Endothelial cell (in vitro differentiated cells): ENCODE measurements at regions not wholly inside any gene's neighbourhood (a gene's known extent, or its start where the extent isn't known, plus 50 kb on each side); places are given as distances from the start of the nearest gene placed in this dataset.

Experiments
- DNase-seq: peaks from one replicate; pipeline ENCODE4 v3.0.0; 2021; ENCODE audit warnings: low spot score
- H3K27ac Mint-ChIP-seq: one replicate; pipeline ENCODE4 v1.8.0; 2021; ENCODE audit warnings: mixed read lengths, inconsistent platforms; ENCODE audit not compliant: unreplicated experiment
- H3K27me3 Mint-ChIP-seq: one replicate; pipeline ENCODE4 v1.8.0; 2021; ENCODE audit warnings: mild to moderate bottlenecking, moderate library complexity, mixed read lengths, inconsistent platforms; ENCODE audit not compliant: unreplicated experiment
- H3K36me3 Mint-ChIP-seq: one replicate; pipeline ENCODE4 v1.8.0; 2021; ENCODE audit warnings: mild to moderate bottlenecking, low read depth, mixed read lengths, inconsistent platforms; ENCODE audit not compliant: unreplicated experiment
- H3K4me1 Mint-ChIP-seq: one replicate; pipeline ENCODE4 v1.8.0; 2021; ENCODE audit warnings: mild to moderate bottlenecking, mixed read lengths, inconsistent platforms; ENCODE audit not compliant: unreplicated experiment
- H3K4me3 Mint-ChIP-seq: one replicate; pipeline ENCODE4 v1.8.0; 2021; ENCODE audit warnings: mild to moderate bottlenecking, mixed read lengths, inconsistent platforms; ENCODE audit not compliant: unreplicated experiment
- H3K9me3 Mint-ChIP-seq: one replicate; pipeline ENCODE4 v1.8.0; 2021; ENCODE audit warnings: mixed read lengths, inconsistent platforms; ENCODE audit not compliant: unreplicated experiment
- CTCF ChIP-seq: fragments of 200-600 bp; sonication (generic); IDR thresholded peaks from one replicate; pipeline ENCODE4 v1.5.0; 2021; ENCODE audit warnings: antibody characterized with exemption; ENCODE audit not compliant: unreplicated experiment

GRCh38 chr18:66757946-66758345 lies 154.1 kb upstream of the CDH19 start:
- no peak for TF ChIP-seq CTCF

GRCh38 chr18:66754335-66754734 lies 150.4 kb upstream of the CDH19 start:
- no peaks in the 10 kb centered on the region for H3K27me3 Mint-ChIP-seq
- H3K36me3 Mint-ChIP-seq, result no peaks in the 10 kb centered on the region
- no peak overlapping the region for H3K27ac Mint-ChIP-seq
- DNase-seq, result no peak
- no peak for TF ChIP-seq CTCF
- H3K9me3 Mint-ChIP-seq, result no peaks in the 10 kb centered on the region
- no peak overlapping the region for H3K4me3 Mint-ChIP-seq
- H3K4me1 Mint-ChIP-seq, result no peaks in the 10 kb centered on the region

More at GRCh38 chr18:66757946-66758345, 154.1 kb upstream of the CDH19 start:
- Mint-ChIP-seq H3K27ac (no peak overlapping the region), H3K4me3 (no peak overlapping the region), H3K9me3 (no peaks in the 10 kb centered on the region), H3K36me3 (no peaks in the 10 kb centered on the region), H3K27me3 (no peaks in the 10 kb centered on the region), H3K4me1 (no peaks in the 10 kb centered on the region)
- no peak for DNase-seq

DNA sequence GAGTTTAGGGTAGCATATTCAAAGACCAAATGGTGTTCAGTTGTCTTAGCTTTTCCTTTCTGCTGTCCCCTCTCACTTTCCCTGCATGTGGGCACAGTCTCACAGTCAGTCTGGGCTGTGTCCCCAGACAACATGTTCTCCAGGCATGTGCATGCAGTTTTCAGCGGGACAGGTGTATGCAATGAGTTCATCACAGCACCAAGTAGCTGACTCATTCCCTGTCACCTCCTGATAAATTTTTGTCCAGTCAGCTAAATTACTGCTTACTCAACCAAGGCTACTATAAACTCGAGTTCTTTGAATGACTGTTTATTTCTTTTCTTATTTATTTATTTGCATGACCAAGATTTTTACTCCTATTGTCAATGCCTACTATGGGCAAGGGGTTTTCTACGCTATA lies 148.8 kb upstream of the CDH19 start:
- TF ChIP-seq CTCF, result no peak
- Mint-ChIP-seq H3K27me3 (no peaks in the 10 kb centered on the region), H3K27ac (no peak overlapping the region), H3K4me3 (no peak overlapping the region), H3K36me3 (no peaks in the 10 kb centered on the region), H3K4me1 (no peaks in the 10 kb centered on the region), H3K9me3 (no peaks in the 10 kb centered on the region)
- DNase-seq, result no peak

- Mint-ChIP-seq H3K4me1 (no peaks in the 10 kb centered on the region), H3K9me3 (no peaks in the 10 kb centered on the region), H3K27ac (no peak overlapping the region), H3K36me3 (no peaks in the 10 kb centered on the region), H3K27me3 (no peaks in the 10 kb centered on the region), H3K4me3 (no peak overlapping the region)
- no peak for TF ChIP-seq CTCF
- DNase-seq, result no peak
Observed at GRCh38 chr18:66749481-66750035, 145.7 kb upstream of the CDH19 start.

DNA sequence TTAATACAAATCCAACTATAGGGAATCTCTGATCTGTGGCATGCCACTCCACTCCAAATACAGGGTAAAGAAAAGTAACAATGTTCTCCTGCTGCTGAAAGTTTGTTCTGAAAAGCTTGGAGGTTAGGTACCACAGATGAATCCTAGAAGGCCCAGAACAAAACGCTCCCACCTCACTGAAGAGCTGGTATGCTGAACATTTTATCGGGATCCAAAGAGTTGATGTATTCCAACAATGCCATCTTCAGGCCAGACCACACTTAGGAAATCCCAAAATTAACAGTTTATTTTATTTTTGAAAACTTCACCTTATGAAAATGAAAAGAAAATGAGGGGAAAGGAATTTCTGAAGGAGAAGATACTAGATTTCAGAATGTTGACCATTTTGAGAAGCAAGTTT lies 145.1 kb upstream of the CDH19 start:
- no peak for DNase-seq

More for the DNA sequence above, 145.1 kb upstream of the CDH19 start:
- Mint-ChIP-seq H3K4me1 (no peaks in the 10 kb centered on the region), H3K27ac (no peak overlapping the region), H3K36me3 (no peaks in the 10 kb centered on the region), H3K27me3 (no peaks in the 10 kb centered on the region), H3K4me3 (no peak overlapping the region), H3K9me3 (no peaks in the 10 kb centered on the region)
- TF ChIP-seq CTCF, result no peak
